GM06990 (cell line): ENCODE measurements at regions not wholly inside any gene's neighbourhood (a gene's known extent, or its start where the extent isn't known, plus 50 kb on each side); places are given as distances from the start of the nearest gene placed in this dataset.

Experiments
- DNase-seq: peaks from one replicate; pipeline ENCODE4 v3.0.0-alpha.2; 2011; ENCODE audit not compliant: insufficient read length; ENCODE audit errors: extremely low read depth
- H3K27me3 ChIP-seq: replicated peaks from 2 replicates; pipeline ENCODE4 v1.6.0; 2011; ENCODE audit warnings: low read length; ENCODE audit not compliant: control insufficient read depth, insufficient read depth
- H3K36me3 ChIP-seq: 2 replicates; pipeline ENCODE4 v1.5.1; 2011; ENCODE audit warnings: low read length; ENCODE audit not compliant: control insufficient read depth, insufficient read depth
- H3K4me3 ChIP-seq: replicated peaks from 2 replicates; pipeline ENCODE4 v1.5.1; 2011; ENCODE audit warnings: low read depth, mild to moderate bottlenecking, control low read depth, low read length
- TF ChIP-seq, protein P1 (sequence below): IDR thresholded peaks from 2 replicates; pipeline ENCODE4 v1.5.1; 2011; ENCODE audit warnings: low read length, control low read depth, mild to moderate bottlenecking, inconsistent platforms; ENCODE audit not compliant: insufficient read depth, poor library complexity, severe bottlenecking

DNA sequence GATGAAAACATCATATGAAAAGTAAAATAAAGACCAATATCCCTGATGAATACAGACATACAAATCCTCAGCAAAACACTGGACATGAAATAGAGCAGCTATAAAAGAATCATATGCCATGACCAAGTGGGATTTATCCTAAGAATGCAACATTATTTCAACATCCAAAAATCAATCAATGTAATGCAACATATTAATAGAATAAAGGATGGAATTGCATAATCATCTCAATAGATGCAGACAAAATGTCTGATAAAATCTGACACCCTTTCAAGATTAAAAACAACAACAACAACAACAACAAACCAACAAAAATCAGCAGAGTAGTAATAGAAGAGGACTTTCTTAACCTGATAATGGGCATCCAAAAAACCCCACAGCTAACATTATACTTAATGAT is 63.8 kb upstream of the IL1R1 start:
- DNase-seq, result no peak
- Histone ChIP-seq H3K36me3 (no peaks in the 10 kb centered on the region), H3K27me3 (no peaks in the 10 kb centered on the region), H3K4me3 (no peak overlapping the region)
- TF ChIP-seq, protein P1, sequence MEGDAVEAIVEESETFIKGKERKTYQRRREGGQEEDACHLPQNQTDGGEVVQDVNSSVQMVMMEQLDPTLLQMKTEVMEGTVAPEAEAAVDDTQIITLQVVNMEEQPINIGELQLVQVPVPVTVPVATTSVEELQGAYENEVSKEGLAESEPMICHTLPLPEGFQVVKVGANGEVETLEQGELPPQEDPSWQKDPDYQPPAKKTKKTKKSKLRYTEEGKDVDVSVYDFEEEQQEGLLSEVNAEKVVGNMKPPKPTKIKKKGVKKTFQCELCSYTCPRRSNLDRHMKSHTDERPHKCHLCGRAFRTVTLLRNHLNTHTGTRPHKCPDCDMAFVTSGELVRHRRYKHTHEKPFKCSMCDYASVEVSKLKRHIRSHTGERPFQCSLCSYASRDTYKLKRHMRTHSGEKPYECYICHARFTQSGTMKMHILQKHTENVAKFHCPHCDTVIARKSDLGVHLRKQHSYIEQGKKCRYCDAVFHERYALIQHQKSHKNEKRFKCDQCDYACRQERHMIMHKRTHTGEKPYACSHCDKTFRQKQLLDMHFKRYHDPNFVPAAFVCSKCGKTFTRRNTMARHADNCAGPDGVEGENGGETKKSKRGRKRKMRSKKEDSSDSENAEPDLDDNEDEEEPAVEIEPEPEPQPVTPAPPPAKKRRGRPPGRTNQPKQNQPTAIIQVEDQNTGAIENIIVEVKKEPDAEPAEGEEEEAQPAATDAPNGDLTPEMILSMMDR, result no peak

- no peaks in the 10 kb centered on the region for H3K36me3 ChIP-seq
- TF ChIP-seq, protein P1, result no peak
- peak; percentile 31 for DNase-seq
- H3K27me3 ChIP-seq, result no peaks in the 10 kb centered on the region
- no peak overlapping the region for H3K4me3 ChIP-seq
Measured at GRCh38 chr2:102080451-102081242, 61.9 kb upstream of the IL1R1 start.

- Histone ChIP-seq H3K27me3 (no peaks in the 10 kb centered on the region), H3K36me3 (no peaks in the 10 kb centered on the region), H3K4me3 (no peak overlapping the region)
- TF ChIP-seq, protein P1, result no peak
- DNase-seq, result no peak
Measured at GRCh38 chr2:102081243-102081522, 61.4 kb upstream of the IL1R1 start.

DNA sequence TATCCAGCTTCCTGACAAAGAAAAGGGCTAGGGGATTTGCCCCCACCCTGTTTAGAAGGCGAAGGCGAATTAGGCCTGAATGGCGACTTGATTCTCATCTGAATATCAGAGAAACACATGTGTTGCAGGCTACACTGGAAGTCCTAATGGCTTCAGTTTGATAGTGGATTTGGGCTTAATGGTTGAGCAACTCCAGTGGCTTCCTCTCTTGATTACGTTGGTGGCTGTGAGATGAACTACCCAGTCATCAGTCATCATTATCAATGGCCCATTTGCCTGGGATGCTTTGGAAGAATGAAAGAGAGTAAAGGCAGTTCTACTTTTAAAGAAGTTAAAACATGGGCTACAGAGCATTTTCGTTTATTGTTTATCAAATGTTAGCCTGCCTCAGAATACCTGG is 60.9 kb upstream of the IL1R1 start:
- DNase-seq, result no peak
- TF ChIP-seq, protein P1, result no peak

DNA sequence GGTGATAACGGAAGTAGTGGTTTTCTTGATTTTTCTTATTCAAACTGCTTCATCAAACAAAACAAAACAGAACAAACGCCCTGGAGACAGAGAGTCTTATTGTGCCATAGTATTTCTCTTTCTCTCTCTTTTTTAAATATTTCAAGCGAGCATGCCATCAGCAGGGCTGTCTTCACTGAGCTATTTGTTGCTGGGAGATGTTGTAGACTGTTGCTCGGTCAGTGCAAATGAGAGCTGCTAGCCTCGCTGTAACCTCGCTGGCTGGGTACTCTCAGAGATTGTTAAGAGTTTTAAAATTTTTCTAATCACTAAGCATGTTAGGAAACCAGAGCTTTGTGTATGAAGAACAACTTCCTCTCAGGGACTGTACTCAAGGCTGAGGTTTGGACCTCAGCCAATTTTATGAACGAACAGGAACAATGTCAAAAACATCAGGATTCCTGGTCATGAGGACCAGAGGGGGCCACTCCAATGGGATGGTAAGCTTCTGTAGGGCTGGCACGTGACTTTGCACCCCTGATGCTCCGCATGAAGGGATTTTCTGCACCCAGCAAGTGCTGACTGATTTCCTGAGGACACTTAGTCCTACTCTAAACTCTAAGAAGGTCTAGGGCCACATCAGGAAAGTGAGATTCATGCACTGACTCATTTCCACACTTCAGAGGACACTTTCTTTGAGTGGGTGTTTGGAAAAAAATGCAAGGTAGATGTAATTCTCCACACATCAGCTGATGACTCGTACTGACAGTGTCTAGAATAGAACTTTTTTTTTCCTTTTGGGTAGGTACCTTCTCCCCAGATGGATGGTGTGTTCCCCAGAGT is 59.8 kb upstream of the IL1R1 start:
- DNase-seq, result peak; percentile 66
- H3K4me3 ChIP-seq, result no peak overlapping the region; the same call in 1 of the 2 replicates
- no peaks in the 10 kb centered on the region for H3K27me3 ChIP-seq
- H3K36me3 ChIP-seq, result no peaks in the 10 kb centered on the region
- TF ChIP-seq, protein P1, result no peak

More for the DNA sequence above, 60.9 kb upstream of the IL1R1 start:
- Histone ChIP-seq H3K27me3 (no peaks in the 10 kb centered on the region), H3K36me3 (no peaks in the 10 kb centered on the region), H3K4me3 (no peak overlapping the region)

GRCh38 chr2:102083393-102083703 is 59.2 kb upstream of the IL1R1 start:
- DNase-seq, result no peak
- TF ChIP-seq, protein P1, result no peak
- no peak overlapping the region for H3K4me3 ChIP-seq
- no peaks in the 10 kb centered on the region for H3K27me3 ChIP-seq
- H3K36me3 ChIP-seq, result no peaks in the 10 kb centered on the region
